ENCODE measurements at regions not wholly inside any gene's neighbourhood (a gene's known extent, or its start where the extent isn't known, plus 50 kb on each side); places are given as distances from the start of the nearest gene placed in this dataset.

DNA sequence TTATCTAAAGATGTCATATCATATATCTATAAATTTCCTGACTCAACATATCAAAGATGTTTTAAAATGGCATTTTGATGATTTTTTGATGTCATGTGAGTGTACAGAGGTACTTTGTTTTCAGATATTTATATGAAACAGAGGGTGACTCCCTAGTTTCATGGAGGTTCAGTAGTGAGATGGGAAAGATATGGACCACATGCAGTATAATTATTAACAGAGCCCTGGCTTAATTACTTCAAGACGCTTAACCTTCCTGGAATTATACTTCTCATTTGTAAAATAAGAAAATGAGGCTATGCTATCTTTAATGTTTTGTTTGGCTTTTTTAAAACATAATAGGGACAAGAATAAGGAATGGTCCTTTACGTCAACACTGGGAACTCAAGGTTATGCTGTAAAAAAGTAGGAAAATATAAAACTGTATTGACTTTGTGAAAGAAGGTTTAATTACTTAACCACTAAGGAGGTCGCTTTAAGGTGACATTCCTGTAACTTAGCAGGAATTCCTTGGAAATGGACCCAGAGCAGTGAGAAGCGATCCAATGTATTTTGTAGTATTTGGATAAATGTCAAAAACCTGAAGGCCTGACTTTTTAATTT, 821.0 kb upstream of the IGFBP3 start:
- TF ChIP-seq, protein P1, sequence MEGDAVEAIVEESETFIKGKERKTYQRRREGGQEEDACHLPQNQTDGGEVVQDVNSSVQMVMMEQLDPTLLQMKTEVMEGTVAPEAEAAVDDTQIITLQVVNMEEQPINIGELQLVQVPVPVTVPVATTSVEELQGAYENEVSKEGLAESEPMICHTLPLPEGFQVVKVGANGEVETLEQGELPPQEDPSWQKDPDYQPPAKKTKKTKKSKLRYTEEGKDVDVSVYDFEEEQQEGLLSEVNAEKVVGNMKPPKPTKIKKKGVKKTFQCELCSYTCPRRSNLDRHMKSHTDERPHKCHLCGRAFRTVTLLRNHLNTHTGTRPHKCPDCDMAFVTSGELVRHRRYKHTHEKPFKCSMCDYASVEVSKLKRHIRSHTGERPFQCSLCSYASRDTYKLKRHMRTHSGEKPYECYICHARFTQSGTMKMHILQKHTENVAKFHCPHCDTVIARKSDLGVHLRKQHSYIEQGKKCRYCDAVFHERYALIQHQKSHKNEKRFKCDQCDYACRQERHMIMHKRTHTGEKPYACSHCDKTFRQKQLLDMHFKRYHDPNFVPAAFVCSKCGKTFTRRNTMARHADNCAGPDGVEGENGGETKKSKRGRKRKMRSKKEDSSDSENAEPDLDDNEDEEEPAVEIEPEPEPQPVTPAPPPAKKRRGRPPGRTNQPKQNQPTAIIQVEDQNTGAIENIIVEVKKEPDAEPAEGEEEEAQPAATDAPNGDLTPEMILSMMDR (IDR thresholded peaks at IDR 0.05), result no peak
- no peak for TF ChIP-seq POLR2A (IDR thresholded peaks at IDR 0.05)
